A549 (cell line): ENCODE measurements at regions not wholly inside any gene's neighbourhood (a gene's known extent, or its start where the extent isn't known, plus 50 kb on each side); places are given as distances from the start of the nearest gene placed in this dataset.

Source experiments
- small RNA-seq, 6 experiments: library from RNA; depleted of rRNA; stranded (forward); fragments of <200 nt; gene quantifications; one replicate each; pipeline ENCODE3, GENCODE V24; 2012

Small RNA genes lying in the stretch of these regions (small RNA-seq; reads per million reads assigned to genes)
- 0 reads per million in 6 experiments for gene RNU6-745P
